Endometrium (tissue), 2 donors: ENCODE measurements at regions not wholly inside any gene's neighbourhood (a gene's known extent, or its start where the extent isn't known, plus 50 kb on each side); places are given as distances from the start of the nearest gene placed in this dataset.
"Not testable (repeated sequence)": the region's sequence is repeated elsewhere in the genome, so short reads cannot be mapped to it uniquely, and the experiment has no call there.

Source experiments
- FAIRE-seq: peaks from 2 replicates; lab custom pipeline; 2012; peaks lifted over from hg19 to GRCh38; lab: Jason Lieb, UNC
- donor health status: control.
- donor health status: control.

- FAIRE-seq: no peak
Measured at GRCh38 chr10:32141018-32141807, 85.0 kb upstream of the KIF5B start.

GRCh38 chr10:32140403-32140802 lies 84.2 kb upstream of the KIF5B start:
- FAIRE-seq: no peak

- FAIRE-seq: no peak
Measured at GRCh38 chr10:32139223-32140073, 83.2 kb upstream of the KIF5B start.

- FAIRE-seq: not testable (repeated sequence)
Measured at GRCh38 chr10:32136927-32137326, 80.7 kb upstream of the KIF5B start.

GRCh38 chr10:32135796-32136195 lies 79.6 kb upstream of the KIF5B start:
- not testable (repeated sequence) for FAIRE-seq

GRCh38 chr10:32132357-32132946 lies 76.2 kb upstream of the KIF5B start:
- FAIRE-seq: no peak

- FAIRE-seq: no peak
Measured at GRCh38 chr10:32131388-32131787, 75.2 kb upstream of the KIF5B start.

- no peak for FAIRE-seq
Measured at GRCh38 chr10:32130788-32131187, 74.6 kb upstream of the KIF5B start.

GRCh38 chr10:32125023-32125422 lies 68.8 kb upstream of the KIF5B start:
- FAIRE-seq: no peak

GRCh38 chr10:32123021-32123420 lies 66.8 kb upstream of the KIF5B start:
- FAIRE-seq: no peak

- FAIRE-seq: no peak
Measured at GRCh38 chr10:32121648-32122047, 65.4 kb upstream of the KIF5B start.

- no peak for FAIRE-seq
Measured at GRCh38 chr10:32120147-32120546, 63.9 kb upstream of the KIF5B start.

- no peak for FAIRE-seq
Measured at GRCh38 chr10:32114508-32114907, 58.3 kb upstream of the KIF5B start.

GRCh38 chr10:32112055-32112454 lies 55.8 kb upstream of the KIF5B start:
- FAIRE-seq: no peak

- FAIRE-seq: no peak
Measured at GRCh38 chr10:32111585-32111984, 55.4 kb upstream of the KIF5B start.

GRCh38 chr10:32110790-32111189 lies 54.6 kb upstream of the KIF5B start:
- no peak for FAIRE-seq

- FAIRE-seq: no peak
Measured at GRCh38 chr10:32109603-32110002, 53.4 kb upstream of the KIF5B start.
